ENCODE measurements at regions not wholly inside any gene's neighbourhood (a gene's known extent, or its start where the extent isn't known, plus 50 kb on each side); places are given as distances from the start of the nearest gene placed in this dataset.
"Not testable (repeated sequence)": the region's sequence is repeated elsewhere in the genome, so short reads cannot be mapped to it uniquely, and the experiment has no call there.

GRCh38 chr4:8722556-8722955, 130.0 kb downstream of the CPZ start:
- H3K4me3 ChIP-seq, result no peak overlapping the region
- peaks cover 0 to 70% (median 47%) of the 10 kb centered on the region in 7 donors for H3K27me3 ChIP-seq
- intact Hi-C loops (cut with DNase I), result no loop called here
- no peak overlapping the region for H3K27ac ChIP-seq
- H3K9me3 ChIP-seq, result peaks cover 0 to 12% (median 0%) of the 10 kb centered on the region in 11 donors
- WGBS, 2 donors, result 90 to 91% methylated on average over 9 of the region's 9 CpGs
- H3K36me3 ChIP-seq, result no peaks in the 10 kb centered on the region
- DNase-seq, result no peak
- no peaks in the 10 kb centered on the region for H3K4me1 ChIP-seq
- ATAC-seq, result no peak
- TF ChIP-seq, protein P1, sequence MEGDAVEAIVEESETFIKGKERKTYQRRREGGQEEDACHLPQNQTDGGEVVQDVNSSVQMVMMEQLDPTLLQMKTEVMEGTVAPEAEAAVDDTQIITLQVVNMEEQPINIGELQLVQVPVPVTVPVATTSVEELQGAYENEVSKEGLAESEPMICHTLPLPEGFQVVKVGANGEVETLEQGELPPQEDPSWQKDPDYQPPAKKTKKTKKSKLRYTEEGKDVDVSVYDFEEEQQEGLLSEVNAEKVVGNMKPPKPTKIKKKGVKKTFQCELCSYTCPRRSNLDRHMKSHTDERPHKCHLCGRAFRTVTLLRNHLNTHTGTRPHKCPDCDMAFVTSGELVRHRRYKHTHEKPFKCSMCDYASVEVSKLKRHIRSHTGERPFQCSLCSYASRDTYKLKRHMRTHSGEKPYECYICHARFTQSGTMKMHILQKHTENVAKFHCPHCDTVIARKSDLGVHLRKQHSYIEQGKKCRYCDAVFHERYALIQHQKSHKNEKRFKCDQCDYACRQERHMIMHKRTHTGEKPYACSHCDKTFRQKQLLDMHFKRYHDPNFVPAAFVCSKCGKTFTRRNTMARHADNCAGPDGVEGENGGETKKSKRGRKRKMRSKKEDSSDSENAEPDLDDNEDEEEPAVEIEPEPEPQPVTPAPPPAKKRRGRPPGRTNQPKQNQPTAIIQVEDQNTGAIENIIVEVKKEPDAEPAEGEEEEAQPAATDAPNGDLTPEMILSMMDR (IDR thresholded peaks at IDR 0.05), result no peak

GRCh38 chr4:8721621-8722020, 129.1 kb downstream of the CPZ start:
- peaks cover 0 to 61% (median 40%) of the 10 kb centered on the region in 7 donors for H3K27me3 ChIP-seq

DNA sequence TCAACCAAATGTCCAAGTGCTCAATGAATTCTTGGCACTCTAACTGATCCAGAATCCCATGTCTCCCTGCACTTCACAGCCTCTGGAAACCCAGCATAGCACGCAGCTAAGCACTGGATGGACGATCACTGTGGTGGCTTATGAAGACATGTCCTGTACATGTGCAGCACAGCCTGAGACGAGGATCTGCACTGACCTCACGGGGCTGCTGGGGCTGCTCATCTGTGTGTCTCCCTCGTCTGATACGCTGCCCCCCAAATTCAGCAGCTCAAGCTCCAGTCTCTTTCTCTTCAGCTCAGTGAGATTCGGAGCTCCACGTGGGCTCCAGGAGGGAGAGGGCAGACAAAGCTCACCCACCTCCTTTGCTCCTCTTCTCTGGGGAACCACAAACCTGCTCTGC, 126.9 kb downstream of the CPZ start:
- no peak for DNase-seq
- no peaks in the 10 kb centered on the region for H3K4me1 ChIP-seq
- TF ChIP-seq, protein P1 (IDR thresholded peaks at IDR 0.05), result no peak
- H3K27me3 ChIP-seq, result peaks cover 0 to 43% (median 18%) of the 10 kb centered on the region in 7 donors
- WGBS, 2 donors, result 78 to 80% methylated on average over 8 of the region's 8 CpGs
- no peak overlapping the region for H3K4me3 ChIP-seq
- no peak for ATAC-seq
- no peaks in the 10 kb centered on the region for H3K36me3 ChIP-seq
- intact Hi-C loops (cut with DNase I), result no loop called here
- peaks cover 0 to 29% (median 10%) of the 10 kb centered on the region in 11 donors for H3K9me3 ChIP-seq
- no peak overlapping the region for H3K27ac ChIP-seq

More at GRCh38 chr4:8721621-8722020, 129.1 kb downstream of the CPZ start:
- Histone ChIP-seq H3K4me1 (no peaks in the 10 kb centered on the region), H3K9me3 (peaks cover 0 to 12% (median 0%) of the 10 kb centered on the region in 11 donors), H3K36me3 (no peaks in the 10 kb centered on the region), H3K4me3 (no peak overlapping the region), H3K27ac (no peak overlapping the region)
- intact Hi-C loops (cut with DNase I), result no loop called here
- TF ChIP-seq, protein P1 (IDR thresholded peaks at IDR 0.05), result no peak
- ATAC-seq (no peak), DNase-seq (no peak)
- WGBS, 2 donors, result 71 to 72% methylated on average over 8 of the region's 8 CpGs

DNA sequence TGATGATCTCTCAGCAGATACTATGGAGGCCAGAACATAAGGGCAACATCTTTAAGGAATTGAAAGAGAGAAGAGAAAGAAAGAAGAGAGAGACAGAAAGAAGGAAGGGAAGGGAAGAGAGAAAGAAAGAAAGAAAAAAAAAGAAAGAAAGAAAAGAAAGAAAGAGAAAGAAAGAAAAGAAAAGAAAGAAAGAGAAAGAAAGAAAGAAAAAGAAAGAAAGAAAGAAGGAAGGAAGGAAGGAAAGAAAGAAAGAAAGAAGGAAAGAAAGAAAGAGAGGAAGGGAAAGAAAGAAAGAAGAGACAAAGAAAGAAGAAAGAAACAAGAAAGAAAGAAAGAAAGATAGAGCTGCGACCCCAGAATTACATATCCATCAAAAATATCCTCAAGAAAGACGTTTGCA, 124.9 kb downstream of the CPZ start:
- ATAC-seq; H3K4me3 ChIP-seq; H3K4me1 ChIP-seq; H3K27ac ChIP-seq; DNase-seq; H3K36me3 ChIP-seq; intact Hi-C loops (cut with DNase I): not testable (repeated sequence)
- 46 to 49% methylated on average over 2 of the region's 2 CpGs for WGBS, 2 donors
- peaks cover 0 to 23% (median 4%) of the 10 kb centered on the region in 7 donors for H3K27me3 ChIP-seq
- peaks cover 0 to 48% (median 25%) of the 10 kb centered on the region in 11 donors for H3K9me3 ChIP-seq

GRCh38 chr4:8710946-8711345, 118.4 kb downstream of the CPZ start:
- TF ChIP-seq, protein P1 (IDR thresholded peaks at IDR 0.05), result no peak
- WGBS, 2 donors, result 67 to 75% methylated on average over 8 of the region's 8 CpGs
- ATAC-seq (peak in 1 of 8 donors; percentile 41), DNase-seq (no peak)
- Histone ChIP-seq H3K4me3 (no peak overlapping the region), H3K9me3 (peaks cover 0 to 50% (median 31%) of the 10 kb centered on the region in 11 donors), H3K36me3 (no peaks in the 10 kb centered on the region), H3K27me3 (peaks cover 0 to 36% (median 18%) of the 10 kb centered on the region in 7 donors), H3K27ac (no peak overlapping the region), H3K4me1 (no peaks in the 10 kb centered on the region)
- intact Hi-C loops (cut with DNase I), result no loop called here

Measured in heart right ventricle (tissue), 16 donors.